HEK293 (cell line): ENCODE measurements at regions not wholly inside any gene's neighbourhood (a gene's known extent, or its start where the extent isn't known, plus 50 kb on each side); places are given as distances from the start of the nearest gene placed in this dataset.

Experiments
- ZNF202 ChIP-seq: fragments of 450-650 bp; formaldehyde crosslinking; IDR thresholded peaks from 2 replicates; pipeline ENCODE4 v1.5.1; 2016; ENCODE audit warnings: missing biosample characterization, missing genetic modification characterization, borderline replicate concordance
- ZNF600 ChIP-seq: fragments of 450-650 bp; formaldehyde crosslinking; IDR thresholded peaks from 2 replicates; pipeline ENCODE4 v1.5.1; 2016; ENCODE audit warnings: missing biosample characterization, missing genetic modification characterization
- ZNF639 ChIP-seq: fragments of 450-650 bp; formaldehyde crosslinking; IDR thresholded peaks from 2 replicates; pipeline ENCODE4 v1.5.1; 2016; ENCODE audit warnings: missing biosample characterization, missing genetic modification characterization

DNA sequence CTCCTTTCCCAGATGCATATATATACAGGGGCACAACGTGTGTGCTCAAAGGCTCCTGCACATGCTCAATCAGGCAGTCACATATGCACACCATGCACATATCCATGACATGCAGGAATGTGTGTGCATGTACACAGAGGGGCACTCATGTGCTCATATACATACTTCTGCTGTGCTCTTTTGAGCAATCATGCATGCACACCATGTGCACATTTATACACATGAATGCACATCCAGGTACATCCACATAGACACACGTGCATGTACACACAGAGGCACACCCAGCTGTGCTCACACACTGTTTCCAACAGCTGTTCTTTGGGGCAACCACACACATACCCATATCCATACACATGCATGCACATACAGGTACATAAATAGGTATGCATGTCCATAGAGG is 165.3 kb downstream of the SALL1 start:
- no peak for TF ChIP-seq ZNF202
- TF ChIP-seq ZNF600: no peak
- TF ChIP-seq ZNF639: no peak
